ENCODE measurements at regions not wholly inside any gene's neighbourhood (a gene's known extent, or its start where the extent isn't known, plus 50 kb on each side); places are given as distances from the start of the nearest gene placed in this dataset.

- no peak for ATAC-seq (ENCODE audit: low read depth)
- dilution Hi-C loops (cut with HindIII; ENCODE audit: low sequenced_read_pairs, unreplicated experiment): no loop called here
- WGBS, 2 experiments (ENCODE audit: extremely low coverage in 2 of 2, insufficient read length in 1 of 2): no CpG with 5 or more reads among the region's 3 CpGs
These were observed 149.1 kb downstream of the SLC39A8 start for GRCh38 chr4:102196221-102196620.

More at GRCh38 chr4:102196221-102196620, 149.1 kb downstream of the SLC39A8 start:
- Histone ChIP-seq H3K4me2 (ENCODE audit: low read depth, low read length) (no peak overlapping the region), H4K91ac (ENCODE audit: insufficient read depth, low read depth, low read length) (no peak overlapping the region), H4K5ac (ENCODE audit: low read depth, low read length) (no peak overlapping the region), H4K8ac (ENCODE audit: low read depth in 2 of 2, low read length in 2 of 2) (no peak overlapping the region), H3K14ac (replicated peaks; ENCODE audit: low read depth, low read length) (no peak overlapping the region), H3K4ac (ENCODE audit: low read depth, low read length) (no peak overlapping the region), H3K36me3 (ENCODE audit: control insufficient read depth, insufficient read depth, low read length) (no peaks in the 10 kb centered on the region), H2BK5ac (ENCODE audit: low read depth, low read length, poor library complexity, severe bottlenecking) (no peak overlapping the region), H3K56ac (ENCODE audit: extremely low read depth, insufficient read depth, low read length) (no peak overlapping the region), H3K4me3 (ENCODE audit: insufficient read depth, low read depth, low read length) (no peak overlapping the region), H3K23ac (ENCODE audit: low read depth, low read length) (no peak overlapping the region), H3K9me3 (ENCODE audit: control insufficient read depth, insufficient read depth, low read length) (no peaks in the 10 kb centered on the region), H2BK20ac (ENCODE audit: low read depth, low read length) (no peak overlapping the region), H2AFZ (replicated peaks; ENCODE audit: low read length, poor library complexity) (no peak overlapping the region), H2BK120ac (ENCODE audit: low read depth, low read length) (no peak overlapping the region), H3K9me1 (ENCODE audit: insufficient read depth, low read length) (no peaks in the 10 kb centered on the region), H3K18ac (ENCODE audit: low read depth, low read length) (no peak overlapping the region), H4K20me1 (ENCODE audit: insufficient read depth, low read length) (no peaks in the 10 kb centered on the region), H2BK15ac (ENCODE audit: low read depth, low read length) (no peak overlapping the region), H3K4me1 (ENCODE audit: control insufficient read depth, insufficient read depth, low read length) (no peaks in the 10 kb centered on the region), H3K9ac (ENCODE audit: low read depth, low read length) (no peak overlapping the region), H2AK9ac (replicated peaks; ENCODE audit: low read depth, low read length, poor library complexity) (no peak overlapping the region), H3K79me1 (ENCODE audit: low read depth in 1 of 2, low read length in 2 of 2) (no peaks in the 10 kb centered on the region), H3K27me3 (ENCODE audit: control insufficient read depth, insufficient read depth, low read length) (no peaks in the 10 kb centered on the region), H2AK5ac (ENCODE audit: low read depth, low read length) (no peak overlapping the region), H3K27ac (ENCODE audit: insufficient read depth, low read length) (no peak overlapping the region)
- POLR2A ChIA-PET (ENCODE audit: unreplicated experiment): no interaction called here
- CTCF ChIA-PET: no interaction called here
- BruUV-seq (replicated peaks): no TSS peak
- intact Hi-C loops (cut with micrococcal nuclease) (no loop called here), in situ Hi-C loops (cut with MboI; ENCODE audit: low sequenced_read_pairs) (no loop called here)
- TF ChIP-seq POLR2A (IDR thresholded peaks at IDR 0.05; ENCODE audit: low read depth, low read length): no peak
- TF ChIP-seq CHD1 (IDR thresholded peaks at IDR 0.05; ENCODE audit: low read depth, low read length): no peak
- no peak for TF ChIP-seq RAD21 (IDR thresholded peaks at IDR 0.05; ENCODE audit: low read length)
- TF ChIP-seq FOS (IDR thresholded peaks at IDR 0.05; ENCODE audit: low read depth, low read length): no peak
- TF ChIP-seq MAZ (IDR thresholded peaks at IDR 0.05; ENCODE audit: borderline replicate concordance, low read depth, low read length): no peak
- DNase-seq: no peak
